KMS-11 (cell line): ENCODE measurements at regions not wholly inside any gene's neighbourhood (a gene's known extent, or its start where the extent isn't known, plus 50 kb on each side); places are given as distances from the start of the nearest gene placed in this dataset.

Experiments
- H2AFZ ChIP-seq: fragments of 200-600 bp; sonication (generic); 2 replicates; pipeline ENCODE4 v1.6.1; 2016; ENCODE audit warnings: antibody characterized with exemption, mixed run types, low read depth
- H3K27ac ChIP-seq: fragments of 200-600 bp; sonication (generic); 2 replicates; pipeline ENCODE4 v1.6.1; 2016; ENCODE audit warnings: mild to moderate bottlenecking, mixed run types
- H3K27me3 ChIP-seq: fragments of 200-600 bp; sonication (generic); 2 replicates; pipeline ENCODE4 v1.6.1; 2017; ENCODE audit warnings: mild to moderate bottlenecking, low read depth, mixed run types, moderate library complexity; ENCODE audit not compliant: insufficient read depth
- H3K36me3 ChIP-seq: fragments of 200-600 bp; sonication (generic); 2 replicates; pipeline ENCODE4 v1.6.1; 2017; ENCODE audit warnings: mild to moderate bottlenecking, mixed run types; ENCODE audit not compliant: insufficient read depth
- H3K4me1 ChIP-seq: fragments of 200-600 bp; sonication (generic); 2 replicates; pipeline ENCODE4 v1.6.1; 2016; ENCODE audit warnings: mild to moderate bottlenecking, low read depth, mixed run types; ENCODE audit not compliant: poor library complexity, severe bottlenecking
- H3K4me2 ChIP-seq: fragments of 200-600 bp; sonication (generic); 2 replicates; pipeline ENCODE4 v1.7.0; 2016; ENCODE audit warnings: mild to moderate bottlenecking, mixed run types
- H3K4me3 ChIP-seq: fragments of 200-600 bp; sonication (generic); IDR thresholded peaks from 2 replicates; pipeline ENCODE4 v1.6.1; 2017; ENCODE audit warnings: low read depth, low read length, mixed read lengths; ENCODE audit not compliant: insufficient read depth
- H3K79me2 ChIP-seq: fragments of 200-600 bp; sonication (generic); 2 replicates; pipeline ENCODE4 v1.6.1; 2016; ENCODE audit warnings: low read depth, mixed run types; ENCODE audit not compliant: insufficient read depth
- H3K9ac ChIP-seq: fragments of 200-600 bp; sonication (generic); 2 replicates; pipeline ENCODE4 v1.6.1; 2016; ENCODE audit warnings: mild to moderate bottlenecking, mixed run types
- H4K20me1 ChIP-seq: fragments of 200-600 bp; sonication (generic); 2 replicates; pipeline ENCODE4 v1.6.1; 2016; ENCODE audit warnings: mild to moderate bottlenecking, mixed run types; ENCODE audit not compliant: insufficient read depth
- CTCF ChIP-seq: fragments of 200-600 bp; sonication (generic); conservative IDR thresholded peaks from 2 replicates; pipeline ENCODE4 v1.6.1; 2017; ENCODE audit warnings: low read depth, mild to moderate bottlenecking, antibody characterized with exemption, low read length, moderate library complexity, mixed read lengths

GRCh38 chr3:107247116-107247515, 130.1 kb upstream of the CCDC54 start:
- no peak for TF ChIP-seq CTCF
- H3K4me3 ChIP-seq, result no peak overlapping the region
- no peak overlapping the region for H2AFZ ChIP-seq
- H3K79me2 ChIP-seq, result no peaks in the 10 kb centered on the region
- no peak overlapping the region for H3K9ac ChIP-seq
- H3K4me1 ChIP-seq, result peaks cover under 1% of the 10 kb centered on the region
- no peaks in the 10 kb centered on the region for H3K27me3 ChIP-seq
- no peak overlapping the region for H3K27ac ChIP-seq
- no peaks in the 10 kb centered on the region for H3K36me3 ChIP-seq
- H3K4me2 ChIP-seq, result no peak overlapping the region
- no peaks in the 10 kb centered on the region for H4K20me1 ChIP-seq

- Histone ChIP-seq H3K27me3 (no peaks in the 10 kb centered on the region), H4K20me1 (no peaks in the 10 kb centered on the region), H3K27ac (no peak overlapping the region), H3K36me3 (no peaks in the 10 kb centered on the region), H3K4me1 (no peaks in the 10 kb centered on the region), H3K4me2 (no peak overlapping the region), H3K9ac (no peak overlapping the region), H2AFZ (no peak overlapping the region), H3K79me2 (no peaks in the 10 kb centered on the region), H3K4me3 (no peak overlapping the region)
- no peak for TF ChIP-seq CTCF
These were observed 128.1 kb upstream of the CCDC54 start for GRCh38 chr3:107249132-107249531.

GRCh38 chr3:107250221-107250620, 127.0 kb upstream of the CCDC54 start:
- Histone ChIP-seq H3K79me2 (no peaks in the 10 kb centered on the region), H3K36me3 (no peaks in the 10 kb centered on the region), H4K20me1 (no peaks in the 10 kb centered on the region), H3K4me3 (no peak overlapping the region), H3K4me1 (no peaks in the 10 kb centered on the region), H3K27ac (no peak overlapping the region), H2AFZ (no peak overlapping the region), H3K4me2 (no peak overlapping the region), H3K27me3 (no peaks in the 10 kb centered on the region), H3K9ac (no peak overlapping the region)
- no peak for TF ChIP-seq CTCF

GRCh38 chr3:107251819-107252218, 125.4 kb upstream of the CCDC54 start:
- no peak for TF ChIP-seq CTCF
- Histone ChIP-seq H2AFZ (no peak overlapping the region), H3K79me2 (no peaks in the 10 kb centered on the region), H3K36me3 (no peaks in the 10 kb centered on the region), H3K4me2 (no peak overlapping the region), H3K4me1 (no peaks in the 10 kb centered on the region), H4K20me1 (no peaks in the 10 kb centered on the region), H3K27me3 (no peaks in the 10 kb centered on the region), H3K9ac (no peak overlapping the region), H3K4me3 (no peak overlapping the region), H3K27ac (no peak overlapping the region)

GRCh38 chr3:107256963-107257362, 120.3 kb upstream of the CCDC54 start:
- H3K9ac ChIP-seq, result no peak overlapping the region

More at GRCh38 chr3:107256963-107257362, 120.3 kb upstream of the CCDC54 start:
- Histone ChIP-seq H2AFZ (no peak overlapping the region), H3K27me3 (no peaks in the 10 kb centered on the region), H3K4me3 (no peak overlapping the region), H3K79me2 (no peaks in the 10 kb centered on the region), H3K4me1 (no peaks in the 10 kb centered on the region), H3K36me3 (no peaks in the 10 kb centered on the region), H3K4me2 (no peak overlapping the region), H4K20me1 (no peaks in the 10 kb centered on the region), H3K27ac (no peak overlapping the region)
- TF ChIP-seq CTCF, result no peak
